GM12878 (cell line): ENCODE measurements at regions not wholly inside any gene's neighbourhood (a gene's known extent, or its start where the extent isn't known, plus 50 kb on each side); places are given as distances from the start of the nearest gene placed in this dataset.

ENCODE experiments used
- ATAC-seq: fragments of 200-7000 bp; cut with Tn5 transposase; 3 replicates; pipeline ENCODE4 v1.9.1; 2020; ENCODE audit warnings: mild to moderate bottlenecking, moderate library complexity
- BruUV-seq: library from RNA; stranded (reverse); fragments of 400-500 nt; replicated peaks from 2 replicates; lab custom pipeline; 2021; lab: Mats Ljungman, UMichigan
- CTCF ChIA-PET: fragments of 300-600 bp; sonication (Branson Sonifier 250); formaldehyde crosslinking; extraction: SDS; loops from one replicate; lab custom pipeline; 2021; ENCODE audit warnings: inconsistent platforms; lab: Yijun Ruan, JAX
- POLR2A ChIA-PET: fragments of 350-600 bp; formaldehyde crosslinking; extraction: SDS; loops from one replicate; lab custom pipeline; 2021; ENCODE audit warnings: inconsistent platforms; lab: Charles Lee
- RAD21 ChIA-PET: fragments of 300-600 bp; sonication (Branson Sonifier 250); formaldehyde crosslinking; loops from one replicate; lab custom pipeline; 2023; ENCODE audit warnings: antibody characterized with exemption; ENCODE audit not compliant: unreplicated experiment; lab: Charles Lee
- SMC1A ChIA-PET: fragments of 300-600 bp; sonication (Branson Sonifier 250); formaldehyde crosslinking; loops from one replicate; lab custom pipeline; 2023; ENCODE audit not compliant: unreplicated experiment, uncharacterized antibody; lab: Charles Lee
- DNase-seq: peaks from one replicate; pipeline ENCODE4 v3.0.0-alpha.2; 2011; ENCODE audit warnings: low read depth, low spot score
- FAIRE-seq: peaks from 3 replicates; lab custom pipeline; 2011; peaks lifted over from hg19 to GRCh38; lab: Jason Lieb, UNC
- H2AFZ ChIP-seq: 2 replicates; pipeline ENCODE4 v1.6.0; 2011; ENCODE audit warnings: low read depth, low read length, control low read depth; ENCODE audit not compliant: control insufficient read depth
- H3K27ac ChIP-seq: 2 replicates; pipeline ENCODE4 v1.5.1; 2011; ENCODE audit warnings: control low read depth; ENCODE audit not compliant: control insufficient read depth, insufficient read depth
- H3K27me3 ChIP-seq, 2 experiments: replicated peaks in 1 of 2; 2 replicates each; pipeline versions ENCODE4 v1.6.0 to v1.6.1; 2011; ENCODE audit warnings: low read length in 1 of 2; ENCODE audit not compliant: control insufficient read depth in 2 of 2, insufficient read depth in 2 of 2
- H3K36me3 ChIP-seq, 2 experiments: 2 replicates each; pipeline ENCODE4 v1.5.1; 2011; ENCODE audit warnings: low read length in 1 of 2; ENCODE audit not compliant: control insufficient read depth in 2 of 2, insufficient read depth in 2 of 2
- H3K4me1 ChIP-seq: 2 replicates; pipeline ENCODE4 v1.6.1; 2011; ENCODE audit warnings: mild to moderate bottlenecking, low read length, moderate library complexity, mixed read lengths; ENCODE audit not compliant: control insufficient read depth, insufficient read depth
- H3K4me2 ChIP-seq: 2 replicates; pipeline ENCODE4 v1.6.0; 2011; ENCODE audit warnings: control low read depth; ENCODE audit not compliant: control insufficient read depth, insufficient read depth
- H3K4me3 ChIP-seq: fragments of 200-600 bp; sonication (generic); 2 replicates; pipeline ENCODE4 v1.5.1; 2016
- H3K79me2 ChIP-seq: 2 replicates; pipeline ENCODE4 v1.6.0; 2011; ENCODE audit warnings: low read length; ENCODE audit not compliant: control insufficient read depth, insufficient read depth
- H3K9ac ChIP-seq: 2 replicates; pipeline ENCODE4 v1.8.0; 2011; ENCODE audit warnings: low read length, control low read depth, mixed read lengths; ENCODE audit not compliant: control insufficient read depth, insufficient read depth
- H3K9me3 ChIP-seq: replicated peaks from 3 replicates; pipeline ENCODE4 v1.5.1; 2011; ENCODE audit warnings: mild to moderate bottlenecking, low read length; ENCODE audit not compliant: control insufficient read depth, insufficient read depth
- H4K20me1 ChIP-seq: 2 replicates; pipeline ENCODE4 v1.6.0; 2011; ENCODE audit not compliant: control insufficient read depth, insufficient read depth
- ESRRA ChIP-seq: IDR thresholded peaks from 2 replicates; pipeline ENCODE4 v1.6.1; 2012; ENCODE audit warnings: mild to moderate bottlenecking, low read length, improper control_type of control experiment
- MEF2B ChIP-seq: fragments of 450-650 bp; IDR thresholded peaks from 2 replicates; pipeline ENCODE4 v1.6.1; 2018; ENCODE audit warnings: mild to moderate bottlenecking, moderate library complexity; ENCODE audit not compliant: partially characterized antibody, poor library complexity, severe bottlenecking
- MYC ChIP-seq: IDR thresholded peaks from 2 replicates; pipeline ENCODE4 v1.6.1; 2011; ENCODE audit warnings: mild to moderate bottlenecking, low read length, moderate library complexity, inconsistent platforms; ENCODE audit not compliant: insufficient read depth, insufficient replicate concordance, insufficient read length, severe bottlenecking
- NR2C2 ChIP-seq: IDR thresholded peaks from 2 replicates; pipeline ENCODE4 v1.6.1; 2011; ENCODE audit warnings: borderline replicate concordance, low read depth; ENCODE audit not compliant: control insufficient read depth, insufficient read length
- PML ChIP-seq: IDR thresholded peaks from 2 replicates; pipeline ENCODE4 v1.6.1; 2012; ENCODE audit warnings: low read length, inconsistent platforms
- WGBS: methylation state at CpG from one replicate; pipeline ENCODE4 v1.1.6; 2016; ENCODE audit warnings: low lambda C conversion rate; ENCODE audit not compliant: insufficient replicate concordance, insufficient coverage; ENCODE audit errors: missing lambda C conversion rate; 5-methylcytosine and 5-hydroxymethylcytosine counted together
- in situ Hi-C: fragments of 300-500 bp; cut with MboI; formaldehyde crosslinking; loops from 9 replicates; pipeline ENCODE4 v1.14.3; 2018; ENCODE audit warnings: mixed read lengths
- intact Hi-C: fragments of 100-400 bp; cut with micrococcal nuclease; formaldehyde crosslinking; loops from one replicate; pipeline ENCODE4 v1.14.2; 2022; ENCODE audit not compliant: unreplicated experiment
- TF ChIP-seq, protein P1 (sequence below): fragments of 450-650 bp; IDR thresholded peaks from 2 replicates; pipeline ENCODE4 v1.6.1; 2016; ENCODE audit warnings: mild to moderate bottlenecking
- TF ChIP-seq, protein P2 (sequence below): fragments of 150-350 bp; IDR thresholded peaks from 2 replicates; pipeline ENCODE4 v1.6.1; 2016; ENCODE audit warnings: low read depth, low read length

GRCh38 chr11:45063669-45064068 lies 82.8 kb upstream of the PRDM11 start:
- H3K4me1 ChIP-seq: no peaks in the 10 kb centered on the region; the same call in 1 of the 2 replicates
- CTCF ChIA-PET: interaction anchor here (1.2 kb wide), 1 partner anchor 47 kb away, joined by 3 read pairs; no protein-coding TSS in a partner anchor
- no peak for FAIRE-seq

More at GRCh38 chr11:45063669-45064068, 82.8 kb upstream of the PRDM11 start:
- no peak overlapping the region for H3K4me2 ChIP-seq
- ATAC-seq (no peak), DNase-seq (no peak)
- ChIA-PET SMC1A (no interaction called here), RAD21 (no interaction called here), POLR2A (no interaction called here)
- WGBS: 0% methylated on average over 1 of the region's 1 CpG
- no peaks in the 10 kb centered on the region; a peak in 1 of 4 replicates for H3K27me3 ChIP-seq
- intact Hi-C loops: no loop called here
- no peak overlapping the region for H3K27ac ChIP-seq
- in situ Hi-C loops: no loop called here
- no peaks in the 10 kb centered on the region for H3K79me2 ChIP-seq
- H4K20me1 ChIP-seq: no peaks in the 10 kb centered on the region
- H3K9ac ChIP-seq: no peak overlapping the region
- H3K36me3 ChIP-seq: no peaks in the 10 kb centered on the region
- BruUV-seq: no TSS peak
- H3K4me3 ChIP-seq: no peak overlapping the region
- no peaks in the 10 kb centered on the region; the same call in 2 of the 3 replicates for H3K9me3 ChIP-seq
- TF ChIP-seq, protein P1, sequence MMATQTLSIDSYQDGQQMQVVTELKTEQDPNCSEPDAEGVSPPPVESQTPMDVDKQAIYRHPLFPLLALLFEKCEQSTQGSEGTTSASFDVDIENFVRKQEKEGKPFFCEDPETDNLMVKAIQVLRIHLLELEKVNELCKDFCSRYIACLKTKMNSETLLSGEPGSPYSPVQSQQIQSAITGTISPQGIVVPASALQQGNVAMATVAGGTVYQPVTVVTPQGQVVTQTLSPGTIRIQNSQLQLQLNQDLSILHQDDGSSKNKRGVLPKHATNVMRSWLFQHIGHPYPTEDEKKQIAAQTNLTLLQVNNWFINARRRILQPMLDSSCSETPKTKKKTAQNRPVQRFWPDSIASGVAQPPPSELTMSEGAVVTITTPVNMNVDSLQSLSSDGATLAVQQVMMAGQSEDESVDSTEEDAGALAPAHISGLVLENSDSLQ: no peak
- TF ChIP-seq MEF2B (no peak), ESRRA (no peak), PML (no peak), MYC (no peak), NR2C2 (no peak)
- TF ChIP-seq, protein P2, sequence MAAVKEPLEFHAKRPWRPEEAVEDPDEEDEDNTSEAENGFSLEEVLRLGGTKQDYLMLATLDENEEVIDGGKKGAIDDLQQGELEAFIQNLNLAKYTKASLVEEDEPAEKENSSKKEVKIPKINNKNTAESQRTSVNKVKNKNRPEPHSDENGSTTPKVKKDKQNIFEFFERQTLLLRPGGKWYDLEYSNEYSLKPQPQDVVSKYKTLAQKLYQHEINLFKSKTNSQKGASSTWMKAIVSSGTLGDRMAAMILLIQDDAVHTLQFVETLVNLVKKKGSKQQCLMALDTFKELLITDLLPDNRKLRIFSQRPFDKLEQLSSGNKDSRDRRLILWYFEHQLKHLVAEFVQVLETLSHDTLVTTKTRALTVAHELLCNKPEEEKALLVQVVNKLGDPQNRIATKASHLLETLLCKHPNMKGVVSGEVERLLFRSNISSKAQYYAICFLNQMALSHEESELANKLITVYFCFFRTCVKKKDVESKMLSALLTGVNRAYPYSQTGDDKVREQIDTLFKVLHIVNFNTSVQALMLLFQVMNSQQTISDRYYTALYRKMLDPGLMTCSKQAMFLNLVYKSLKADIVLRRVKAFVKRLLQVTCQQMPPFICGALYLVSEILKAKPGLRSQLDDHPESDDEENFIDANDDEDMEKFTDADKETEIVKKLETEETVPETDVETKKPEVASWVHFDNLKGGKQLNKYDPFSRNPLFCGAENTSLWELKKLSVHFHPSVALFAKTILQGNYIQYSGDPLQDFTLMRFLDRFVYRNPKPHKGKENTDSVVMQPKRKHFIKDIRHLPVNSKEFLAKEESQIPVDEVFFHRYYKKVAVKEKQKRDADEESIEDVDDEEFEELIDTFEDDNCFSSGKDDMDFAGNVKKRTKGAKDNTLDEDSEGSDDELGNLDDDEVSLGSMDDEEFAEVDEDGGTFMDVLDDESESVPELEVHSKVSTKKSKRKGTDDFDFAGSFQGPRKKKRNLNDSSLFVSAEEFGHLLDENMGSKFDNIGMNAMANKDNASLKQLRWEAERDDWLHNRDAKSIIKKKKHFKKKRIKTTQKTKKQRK: no peak
- TF ChIP-seq, all 136 proteins: peak for 0
- no peak overlapping the region for H2AFZ ChIP-seq
